GM20000 (cell line): ENCODE measurements at regions not wholly inside any gene's neighbourhood (a gene's known extent, or its start where the extent isn't known, plus 50 kb on each side); places are given as distances from the start of the nearest gene placed in this dataset.

ENCODE experiments used
- DNase-seq: peaks from one replicate; pipeline ENCODE4 v3.0.0; 2012; ENCODE audit warnings: low spot score
- TF ChIP-seq, protein P1 (sequence below): IDR thresholded peaks from 2 replicates; pipeline ENCODE4 v1.5.1; 2012; ENCODE audit warnings: mild to moderate bottlenecking, control low read depth; ENCODE audit errors: extremely low read depth, missing control alignments

DNA sequence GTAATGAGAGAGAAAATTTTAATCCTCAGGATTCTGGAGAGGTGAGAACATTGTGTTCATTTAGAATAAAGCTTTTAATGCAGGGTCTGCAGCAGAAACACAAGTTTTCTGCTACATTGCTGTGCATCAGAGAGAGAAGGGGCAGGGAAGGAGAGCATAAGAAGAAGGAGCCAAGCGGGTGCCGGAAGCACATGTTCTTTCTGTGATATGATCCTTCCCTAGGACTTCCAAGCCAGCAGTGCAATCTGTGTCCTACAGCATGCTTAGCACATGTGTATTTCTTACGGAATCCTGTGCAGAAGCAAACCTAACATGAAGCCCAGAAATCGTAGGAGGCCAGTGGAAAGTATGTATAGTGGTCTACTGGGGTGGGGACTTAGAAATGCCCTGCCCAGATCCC is 458.3 kb upstream of the BRINP1 start:
- TF ChIP-seq, protein P1, sequence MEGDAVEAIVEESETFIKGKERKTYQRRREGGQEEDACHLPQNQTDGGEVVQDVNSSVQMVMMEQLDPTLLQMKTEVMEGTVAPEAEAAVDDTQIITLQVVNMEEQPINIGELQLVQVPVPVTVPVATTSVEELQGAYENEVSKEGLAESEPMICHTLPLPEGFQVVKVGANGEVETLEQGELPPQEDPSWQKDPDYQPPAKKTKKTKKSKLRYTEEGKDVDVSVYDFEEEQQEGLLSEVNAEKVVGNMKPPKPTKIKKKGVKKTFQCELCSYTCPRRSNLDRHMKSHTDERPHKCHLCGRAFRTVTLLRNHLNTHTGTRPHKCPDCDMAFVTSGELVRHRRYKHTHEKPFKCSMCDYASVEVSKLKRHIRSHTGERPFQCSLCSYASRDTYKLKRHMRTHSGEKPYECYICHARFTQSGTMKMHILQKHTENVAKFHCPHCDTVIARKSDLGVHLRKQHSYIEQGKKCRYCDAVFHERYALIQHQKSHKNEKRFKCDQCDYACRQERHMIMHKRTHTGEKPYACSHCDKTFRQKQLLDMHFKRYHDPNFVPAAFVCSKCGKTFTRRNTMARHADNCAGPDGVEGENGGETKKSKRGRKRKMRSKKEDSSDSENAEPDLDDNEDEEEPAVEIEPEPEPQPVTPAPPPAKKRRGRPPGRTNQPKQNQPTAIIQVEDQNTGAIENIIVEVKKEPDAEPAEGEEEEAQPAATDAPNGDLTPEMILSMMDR = no peak
- no peak for DNase-seq

DNA sequence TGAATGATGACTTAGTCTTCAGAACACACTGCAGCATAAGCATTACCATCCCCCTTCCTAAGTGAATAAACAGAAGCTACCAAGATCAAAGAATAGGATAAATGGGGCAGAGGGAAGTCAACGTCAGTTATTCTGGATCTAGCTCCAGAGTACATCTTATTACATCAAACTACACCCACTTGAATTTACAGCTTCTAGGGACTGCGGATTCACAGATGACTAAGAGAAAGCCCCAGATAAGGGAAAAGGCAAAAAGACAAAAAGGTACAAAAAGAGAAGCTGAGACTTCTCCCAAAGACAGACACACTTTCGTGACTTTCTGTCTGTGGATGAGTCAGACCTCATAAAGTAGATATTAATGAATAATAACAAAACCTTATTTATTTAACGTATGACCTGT is 457.9 kb upstream of the BRINP1 start:
- no peak for DNase-seq
- TF ChIP-seq, protein P1 = no peak

DNA sequence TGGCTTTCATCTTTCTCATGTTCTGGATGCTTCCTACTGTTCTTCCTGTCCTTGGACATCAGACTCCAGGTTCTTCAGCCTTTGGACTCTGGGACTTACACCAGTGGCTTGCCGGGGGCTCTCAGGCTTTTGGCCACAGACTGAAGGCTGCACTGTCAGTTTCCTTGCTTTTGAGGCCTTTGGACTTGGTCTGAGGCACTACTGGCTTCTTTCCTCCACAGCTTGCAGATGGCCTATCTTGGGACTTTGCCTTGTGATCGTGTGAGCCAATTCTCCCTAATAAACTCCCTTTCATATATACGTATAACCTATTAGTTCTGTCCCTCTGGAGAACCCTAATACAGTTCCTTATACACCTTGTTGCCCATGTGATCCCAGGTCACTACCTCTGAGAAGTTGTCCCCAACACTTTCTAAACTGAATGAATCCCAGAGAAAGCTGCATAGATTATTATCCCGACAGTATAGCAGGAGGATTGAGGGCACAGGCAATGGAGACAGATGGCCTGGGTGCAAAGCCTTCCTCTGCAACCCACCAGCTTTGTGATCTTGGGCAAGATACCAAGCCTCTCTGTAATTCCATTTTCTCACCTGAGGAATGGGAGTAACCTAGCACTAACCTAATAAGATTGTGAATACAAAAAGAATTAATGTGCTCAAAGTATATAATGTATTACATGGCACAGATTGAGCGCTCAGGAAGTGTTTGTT is 449.6 kb upstream of the BRINP1 start:
- TF ChIP-seq, protein P1 = no peak
- no peak for DNase-seq

DNA sequence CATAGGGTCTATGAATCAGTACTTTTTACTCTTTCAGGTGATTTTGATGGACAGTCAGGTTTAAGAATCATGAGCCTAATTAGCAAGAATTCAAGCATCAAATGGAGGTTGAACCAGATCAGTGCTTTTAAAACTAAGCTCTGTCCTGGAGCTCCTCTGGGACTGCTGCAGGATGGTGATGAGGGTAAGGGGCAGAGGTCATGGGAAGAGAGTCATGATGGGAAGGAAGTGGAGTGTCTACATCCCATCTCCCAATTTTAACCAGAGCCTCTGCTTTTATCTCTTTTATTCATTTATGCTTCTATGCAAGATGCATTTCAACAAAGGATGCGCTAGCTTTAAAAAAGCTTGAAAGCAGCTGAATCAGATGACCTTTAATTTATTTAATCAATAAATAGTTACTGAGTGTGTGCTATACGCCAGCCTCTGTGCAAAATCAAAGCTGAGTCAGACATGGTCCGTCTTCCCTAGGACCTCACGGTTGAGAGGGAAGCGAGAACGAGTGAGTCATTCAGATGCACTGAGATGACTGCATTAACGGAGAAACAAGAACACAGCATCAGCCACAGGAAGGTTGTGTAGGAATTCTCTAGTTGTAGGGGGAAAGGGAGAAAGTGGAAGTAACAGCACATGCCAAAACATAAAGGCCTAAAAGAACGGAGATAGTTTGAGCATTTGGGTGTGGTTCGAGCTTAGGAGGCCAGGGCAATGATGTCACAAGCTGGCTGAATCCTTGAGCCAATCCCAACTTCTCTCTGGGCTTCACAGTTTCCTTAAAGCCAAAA is 441.6 kb upstream of the BRINP1 start:
- no peak for DNase-seq
- TF ChIP-seq, protein P1 = no peak

DNA sequence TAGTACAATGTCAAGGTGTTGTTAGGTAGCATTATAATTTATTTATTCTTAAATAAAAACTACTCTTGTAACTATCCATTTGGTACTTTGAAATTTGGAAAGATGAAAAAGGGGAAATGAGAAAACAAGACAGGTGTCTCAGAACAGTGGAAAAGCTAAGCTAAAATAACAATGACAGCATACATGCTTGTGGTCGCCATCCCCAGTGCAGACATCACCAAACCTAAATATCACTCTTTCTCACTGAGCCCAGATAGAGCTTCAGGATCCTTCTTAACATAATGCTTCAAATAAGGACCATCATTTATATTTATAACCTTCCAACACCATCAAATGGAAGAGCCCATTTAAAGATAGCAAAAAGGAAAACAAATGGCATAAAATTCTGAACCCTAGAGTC is 434.4 kb upstream of the BRINP1 start:
- DNase-seq = no peak
- TF ChIP-seq, protein P1 = no peak

DNA sequence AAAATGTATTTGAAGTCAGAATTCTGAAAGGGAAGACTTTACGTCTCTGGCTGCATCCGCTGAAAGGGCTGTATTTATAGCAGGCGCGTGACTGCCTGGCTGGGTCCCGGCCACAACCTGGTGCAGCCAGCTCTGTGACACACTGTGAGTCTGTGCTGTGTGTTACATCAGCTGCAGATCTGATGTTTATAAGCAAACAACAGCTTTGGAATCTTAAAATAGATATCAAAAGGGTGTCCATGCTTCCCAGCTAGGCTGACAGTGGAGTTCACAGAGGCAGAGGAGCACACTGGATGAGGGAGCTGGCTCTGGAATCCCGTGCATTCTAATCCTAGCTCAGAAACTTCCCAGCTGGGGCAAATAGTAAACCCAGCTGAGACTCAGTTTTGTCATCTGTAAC is 433.4 kb upstream of the BRINP1 start:
- DNase-seq = no peak
- TF ChIP-seq, protein P1 = no peak

DNA sequence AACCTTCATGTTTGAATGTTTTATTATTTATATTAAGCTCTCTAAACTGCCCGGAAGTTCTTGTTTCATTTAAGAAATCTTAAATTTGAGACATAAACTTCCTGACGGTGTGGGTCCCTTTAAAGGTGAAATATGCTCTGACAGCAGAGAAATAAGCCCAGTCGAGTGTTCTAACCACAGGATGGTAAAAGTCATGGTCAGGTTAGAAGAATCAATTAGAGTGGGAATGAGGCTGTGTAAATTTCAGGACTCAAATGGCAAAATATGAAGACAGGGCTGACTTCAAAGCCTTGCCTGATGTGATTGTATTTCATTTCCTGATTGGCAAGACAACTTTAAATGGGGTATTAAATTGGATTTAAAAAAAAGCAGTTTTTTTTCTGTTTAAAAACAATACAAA is 432.9 kb upstream of the BRINP1 start:
- DNase-seq = no peak
- TF ChIP-seq, protein P1 = no peak
